HG03565 (cell line): ENCODE measurements at regions not wholly inside any gene's neighbourhood (a gene's known extent, or its start where the extent isn't known, plus 50 kb on each side); places are given as distances from the start of the nearest gene placed in this dataset.

ENCODE experiments used
- ATAC-seq: cut with Tn5 transposase; IDR thresholded peaks from one replicate; pipeline ENCODE4 v1.9.1; 2021; ENCODE audit warnings: mild to moderate bottlenecking, moderate library complexity; ENCODE audit not compliant: unreplicated experiment

GRCh38 chr2:158049129-158049855 is 52.4 kb upstream of the UPP2 start:
- ATAC-seq, result no peak

DNA sequence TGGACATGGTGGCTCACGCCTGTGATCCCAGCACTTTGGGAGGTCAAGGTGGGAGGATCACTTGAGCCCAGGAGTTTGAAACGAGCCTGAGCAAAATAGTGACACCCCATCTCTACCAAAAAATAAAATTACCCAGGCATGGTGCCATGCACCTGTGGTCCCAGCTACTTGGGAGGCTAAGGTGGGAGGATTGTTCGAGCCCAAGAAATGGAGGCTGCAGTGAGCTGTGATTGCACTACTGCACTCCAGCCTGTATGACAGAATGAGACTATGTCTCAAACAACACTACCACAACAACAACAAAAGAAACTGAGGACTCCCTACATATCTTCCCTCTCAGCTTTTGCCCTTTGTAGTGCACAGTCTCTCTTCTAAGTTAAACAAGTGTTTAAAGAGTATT is 53.3 kb upstream of the UPP2 start:
- no peak for ATAC-seq

GRCh38 chr2:158047156-158047611 is 54.5 kb upstream of the UPP2 start:
- ATAC-seq, result no peak

- ATAC-seq, result no peak
These were observed 55.4 kb upstream of the UPP2 start for GRCh38 chr2:158046121-158046880.

- no peak for ATAC-seq
These were observed 56.3 kb upstream of the UPP2 start for GRCh38 chr2:158045362-158045761.

DNA sequence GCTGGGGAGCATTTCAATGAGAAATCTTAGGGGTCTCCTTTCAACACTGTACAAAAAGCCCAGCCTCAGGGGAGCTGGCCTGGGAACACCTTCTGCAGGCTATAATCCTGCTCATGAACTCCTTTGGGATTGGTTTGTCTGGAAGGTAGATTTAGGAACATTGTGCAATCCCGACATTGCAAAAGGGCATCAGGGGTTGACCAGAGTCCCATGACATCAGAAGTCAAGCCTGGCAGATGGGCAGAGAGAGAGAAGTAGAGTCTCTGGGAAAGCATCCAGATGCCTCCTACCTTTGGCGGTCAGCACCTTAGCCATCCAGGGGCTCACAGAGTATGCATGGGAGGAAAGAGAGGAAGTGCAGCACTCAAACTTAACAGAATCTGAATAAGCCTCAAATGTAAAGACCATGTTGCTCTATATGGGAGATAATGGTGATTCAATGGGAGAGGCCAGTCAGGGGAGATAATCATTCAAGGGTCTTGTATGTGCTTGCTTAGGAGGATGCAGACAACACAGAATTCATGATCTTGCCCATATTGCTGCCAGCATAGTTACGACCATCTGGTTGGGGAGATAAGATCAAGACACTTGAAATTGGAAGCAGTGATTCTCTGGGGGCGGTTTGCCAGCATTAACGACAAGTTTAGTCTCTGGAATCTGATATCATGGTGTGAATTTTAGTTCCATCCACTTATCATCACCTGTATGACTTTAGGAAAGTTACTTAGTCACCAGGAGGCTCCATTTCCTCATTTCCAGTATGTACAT is 58.3 kb upstream of the UPP2 start:
- ATAC-seq, result no peak

GRCh38 chr2:158042666-158043065 is 59.0 kb upstream of the UPP2 start:
- no peak for ATAC-seq

DNA sequence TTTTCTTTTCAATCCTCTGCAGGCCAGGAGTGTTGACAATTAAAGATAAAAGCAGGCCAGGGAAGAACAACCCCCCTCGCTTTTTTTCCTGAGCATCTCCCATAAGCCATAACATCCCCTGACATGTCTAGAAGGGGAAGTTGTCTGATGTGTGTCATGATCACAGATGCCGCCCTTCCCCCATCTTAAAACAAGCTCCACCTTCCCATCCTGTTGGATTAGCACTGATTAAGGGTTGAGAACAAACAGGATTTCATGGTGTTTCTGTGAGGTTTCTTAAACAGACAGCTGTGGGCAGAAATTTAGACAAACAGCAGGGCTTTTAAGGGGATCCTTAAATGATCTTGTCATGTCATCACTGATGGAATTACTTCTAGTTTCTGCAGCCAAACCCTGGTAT is 59.4 kb upstream of the UPP2 start:
- no peak for ATAC-seq

DNA sequence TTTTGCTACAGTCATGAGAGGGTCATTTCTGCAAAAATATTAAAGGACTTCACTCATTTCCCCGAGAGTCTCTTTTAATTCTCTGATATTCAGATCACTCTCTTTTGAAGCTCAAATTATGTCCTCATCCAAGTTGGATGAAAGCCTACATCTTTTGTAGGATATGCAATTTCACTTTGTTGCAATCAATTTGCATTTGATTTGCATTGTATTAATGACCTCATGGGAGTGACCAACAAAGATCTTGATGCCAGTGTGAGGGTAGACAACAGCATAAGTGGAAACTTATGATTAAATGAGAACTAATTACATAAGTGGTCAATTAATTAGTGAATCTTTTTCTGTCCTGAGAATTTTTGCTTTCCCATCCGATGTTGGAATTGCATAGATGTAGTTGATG is 60.3 kb upstream of the UPP2 start:
- no peak for ATAC-seq

DNA sequence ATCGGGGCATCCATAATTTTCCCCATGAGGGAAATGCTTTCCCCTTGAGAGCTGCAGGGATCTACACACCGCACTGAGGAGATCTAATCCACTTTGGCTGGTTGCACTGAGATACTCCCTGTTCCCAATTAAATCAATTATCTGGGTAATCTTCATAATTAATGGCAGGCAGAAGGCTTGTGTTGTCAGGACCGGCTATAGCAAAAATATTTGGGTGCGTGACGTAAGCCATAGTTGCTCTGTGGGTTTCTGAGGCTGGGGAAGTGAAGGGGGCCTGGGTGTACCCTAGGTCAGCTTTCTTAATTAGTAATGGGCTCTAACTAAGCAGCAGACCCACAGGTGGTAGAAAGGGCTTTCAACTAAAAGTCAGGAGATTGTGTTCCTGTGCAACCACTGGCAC is 62.8 kb upstream of the UPP2 start:
- no peak for ATAC-seq

- peak; percentile 61 for ATAC-seq
These were observed 67.3 kb upstream of the UPP2 start for GRCh38 chr2:158034198-158034866.

DNA sequence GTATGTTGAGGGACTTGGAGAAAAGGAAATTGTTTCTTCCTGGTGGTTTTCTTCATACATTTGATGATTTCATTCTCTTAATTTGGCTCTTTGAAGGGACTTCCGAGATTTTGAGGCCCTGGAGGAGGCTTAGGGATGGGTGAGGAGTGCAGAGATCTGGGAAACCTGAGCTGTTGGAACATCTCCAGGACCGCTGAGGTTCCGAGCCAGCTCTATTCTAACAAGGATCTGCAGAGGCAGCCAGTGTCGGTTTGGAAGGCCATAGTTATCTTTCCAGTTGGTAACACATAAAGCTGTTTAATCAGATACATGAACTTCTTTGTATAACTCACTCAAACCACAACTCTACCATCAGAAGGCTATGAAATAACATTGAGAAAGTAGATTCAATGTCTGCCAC is 70.3 kb upstream of the UPP2 start:
- no peak for ATAC-seq

DNA sequence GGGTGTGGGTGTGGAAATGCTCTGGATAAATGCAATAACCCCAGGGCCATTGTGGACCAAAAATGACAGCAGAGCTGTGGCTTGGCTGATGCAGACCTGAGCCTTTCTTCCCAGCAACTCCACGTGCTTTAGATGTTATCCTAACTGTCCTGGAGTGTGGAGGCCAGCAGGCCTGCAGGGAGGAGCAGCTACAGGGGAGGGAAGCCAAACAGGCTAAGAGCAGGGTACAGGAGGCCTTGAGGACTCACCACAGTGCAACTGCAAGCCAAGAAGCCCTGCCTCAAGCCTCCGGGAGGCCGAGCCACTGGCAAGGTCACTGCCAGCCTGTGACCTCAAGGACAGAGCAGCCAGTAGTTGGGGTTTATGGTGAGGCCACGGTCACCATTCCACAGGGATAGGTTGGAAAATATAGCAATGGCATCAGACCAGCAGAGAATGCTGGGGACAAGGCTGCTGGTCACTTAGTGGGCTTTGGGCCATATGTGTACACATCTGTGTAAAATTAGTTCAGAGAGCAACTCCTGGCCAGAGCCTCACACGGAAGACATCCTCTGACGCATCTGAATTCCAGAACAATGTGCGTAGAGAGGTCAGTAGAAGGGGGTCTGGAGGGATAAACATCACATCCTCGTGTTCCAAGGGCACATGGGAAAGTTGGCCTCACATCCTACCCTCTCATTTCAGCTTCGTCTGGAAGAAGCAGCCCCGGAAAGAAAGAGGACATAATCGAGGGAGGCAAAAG is 76.2 kb upstream of the UPP2 start:
- no peak for ATAC-seq

DNA sequence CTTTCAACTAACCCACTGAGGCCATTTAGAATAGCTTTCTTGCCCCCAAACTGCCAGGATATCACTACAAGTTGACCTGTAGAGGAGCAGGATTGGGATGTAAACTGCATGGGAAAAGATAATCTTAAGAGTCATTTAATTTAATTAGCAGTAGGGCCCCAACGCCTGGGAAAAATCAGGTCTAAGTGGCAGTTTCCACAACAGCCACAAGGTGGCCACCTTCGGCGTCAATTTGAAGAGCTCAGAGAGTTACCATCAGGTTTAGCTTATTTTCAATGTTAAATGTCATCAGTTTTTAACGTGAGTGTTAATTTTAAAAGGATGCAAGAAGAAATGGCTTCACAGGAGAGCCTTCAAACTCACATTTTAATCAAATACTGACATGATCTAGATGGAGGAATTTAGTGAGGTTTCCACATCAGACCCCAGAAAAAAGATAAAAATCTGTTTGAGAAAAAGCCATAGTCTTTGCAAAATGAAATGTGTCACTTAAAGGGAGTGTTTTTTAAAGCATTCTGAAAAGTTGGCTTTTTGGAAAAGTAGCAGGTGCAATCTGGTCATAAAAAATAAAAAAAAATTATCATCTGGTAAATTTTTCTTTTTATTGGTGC is 77.3 kb upstream of the UPP2 start:
- peak; percentile 90 for ATAC-seq

DNA sequence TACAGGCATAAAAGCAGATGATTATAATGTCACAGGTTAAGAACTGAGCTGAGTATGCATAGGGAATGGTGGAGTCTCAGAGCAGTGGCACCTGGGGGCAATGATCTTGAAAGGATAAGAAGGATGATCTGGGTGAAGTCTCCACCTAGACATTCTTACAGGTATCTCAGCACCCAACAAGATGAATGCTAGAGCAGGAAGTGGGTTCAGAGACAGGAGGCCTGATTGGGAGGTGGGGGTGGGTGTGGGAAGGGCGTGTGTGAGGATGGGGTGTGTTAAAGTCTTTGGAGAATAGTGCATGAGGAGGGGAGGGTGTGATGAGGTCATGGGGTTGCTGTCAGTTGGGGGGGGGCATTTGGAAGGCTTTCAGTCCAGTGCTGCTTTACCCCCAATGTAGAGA is 78.8 kb upstream of the UPP2 start:
- ATAC-seq, result no peak

GRCh38 chr2:158021226-158021625 is 80.5 kb upstream of the UPP2 start:
- no peak for ATAC-seq

DNA sequence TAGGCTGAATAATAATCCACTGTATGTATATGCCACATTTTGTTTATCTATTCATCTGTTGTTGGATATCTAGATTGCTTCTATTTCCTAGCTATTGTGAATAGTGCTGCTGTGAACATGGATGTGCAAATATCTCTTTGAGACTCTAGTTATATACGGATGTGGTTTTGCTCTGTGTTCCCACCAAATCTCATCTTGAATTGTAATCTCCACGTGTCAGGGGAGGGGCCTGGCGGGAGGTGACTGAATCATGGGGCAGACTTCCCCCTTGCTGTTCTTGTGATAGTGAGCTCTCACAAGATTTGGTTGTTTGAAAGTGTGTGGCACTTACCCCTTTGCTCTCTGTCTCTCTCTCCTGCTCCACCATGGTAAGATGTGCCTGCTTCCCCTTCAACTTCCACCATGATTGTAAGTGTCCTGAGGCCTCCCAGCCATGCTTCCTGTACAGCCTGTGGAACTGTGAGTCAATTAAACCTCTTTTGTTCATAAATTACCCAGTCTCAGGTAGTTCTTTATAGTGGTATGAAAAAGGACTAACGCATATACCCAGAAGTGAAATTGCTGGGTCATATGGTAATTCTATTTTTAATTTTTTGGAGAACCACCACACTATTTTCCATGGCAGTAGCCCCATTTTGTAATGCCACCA is 86.1 kb upstream of the UPP2 start:
- ATAC-seq, result no peak

DNA sequence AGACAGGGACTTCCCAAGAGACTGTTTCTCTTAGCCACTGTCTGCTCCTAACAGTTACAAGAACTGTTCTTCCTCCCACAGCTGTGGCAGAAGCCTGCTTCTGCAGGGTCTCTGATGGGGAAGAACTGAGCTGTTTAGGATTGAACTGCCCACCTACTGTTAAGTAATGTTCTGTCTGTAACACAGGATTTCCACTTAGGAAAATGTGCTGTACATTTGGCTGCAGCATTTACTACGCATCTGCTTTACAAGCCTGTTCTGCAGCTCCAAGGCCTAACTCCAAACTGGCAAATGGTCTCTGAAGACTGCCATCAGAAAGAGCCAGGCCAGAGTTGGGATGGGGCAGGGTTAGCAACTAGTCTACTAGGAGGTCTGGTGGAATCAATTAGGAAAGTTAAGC is 87.8 kb upstream of the UPP2 start:
- ATAC-seq, result no peak

DNA sequence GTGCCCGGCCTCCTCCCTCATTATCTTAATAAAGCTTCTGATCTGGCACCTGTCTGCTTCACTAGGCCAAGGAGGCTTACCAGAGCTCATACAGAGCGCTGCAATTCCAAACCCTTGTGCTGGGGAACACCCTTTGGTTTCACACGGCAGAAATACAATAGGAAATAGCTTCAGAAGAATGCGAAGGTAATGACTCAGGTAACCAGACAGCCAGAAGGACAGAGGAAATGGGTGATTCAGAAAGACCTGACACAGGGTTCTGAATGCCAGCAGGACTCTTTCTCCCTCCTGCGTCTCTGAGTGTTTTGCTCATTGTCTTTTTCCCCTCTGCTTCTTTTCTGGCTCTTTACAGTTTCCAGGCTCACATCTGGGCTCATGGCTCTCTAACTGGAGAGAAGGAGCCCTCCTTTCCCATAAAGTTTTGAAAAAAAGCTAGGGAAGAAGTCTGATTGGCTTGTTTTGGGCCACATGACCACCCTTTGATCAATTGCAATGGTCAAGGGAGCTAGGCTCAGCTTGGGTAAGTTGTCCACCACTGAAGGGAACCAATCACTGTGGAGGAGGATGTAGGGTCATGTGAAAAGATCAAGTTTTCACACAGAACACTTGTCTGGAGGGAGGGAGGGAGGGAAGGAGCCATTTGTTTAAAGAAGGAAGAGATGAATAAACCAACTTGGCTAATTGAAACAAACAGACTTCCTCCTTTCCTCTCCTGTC is 90.5 kb upstream of the UPP2 start:
- ATAC-seq, result no peak
